Transverse colon (tissue), 4 donors: ENCODE measurements at regions not wholly inside any gene's neighbourhood (a gene's known extent, or its start where the extent isn't known, plus 50 kb on each side); places are given as distances from the start of the nearest gene placed in this dataset.
A peak's percentile ranks its signal among the peaks of the same experiment; 100 is the strongest.

Experiments used
- DNase-seq: peaks from one replicate; pipeline ENCODE4 v3.0.0-alpha.2; 2019
- H3K27ac ChIP-seq, 4 donors: fragments of 200-600 bp; sonication (generic); 2 replicates each; pipeline ENCODE4 v1.5.1; 2016 to 2018; ENCODE audit warnings: inconsistent platforms in 4 of 4
- H3K27me3 ChIP-seq: fragments of 200-600 bp; sonication (generic); 2 replicates; pipeline ENCODE4 v1.5.1; 2017; ENCODE audit warnings: inconsistent platforms
- H3K36me3 ChIP-seq, 4 donors: fragments of 200-600 bp; sonication (generic); 2 replicates each; pipeline ENCODE4 v1.5.1; 2017 to 2019; ENCODE audit warnings: inconsistent platforms in 4 of 4
- H3K4me1 ChIP-seq, 4 donors: fragments of 200-600 bp; sonication (generic); 2 replicates each; pipeline ENCODE4 v1.5.1; 2017 to 2020; ENCODE audit warnings: inconsistent platforms in 4 of 4
- H3K4me3 ChIP-seq, 4 donors: fragments of 200-600 bp; sonication (generic); 1 replicate in 1 of 4; 2 replicates in 3 of 4; pipeline versions ENCODE4 v1.5.1 to v1.6.1; 2017 to 2019; ENCODE audit warnings: inconsistent platforms in 4 of 4
- H3K9me3 ChIP-seq, 2 donors: fragments of 200-600 bp; sonication (generic); 2 replicates each; pipeline ENCODE4 v1.5.1; 2017 to 2019; ENCODE audit warnings: inconsistent platforms in 2 of 2
- CTCF ChIP-seq, 5 experiments: fragments of 200-600 bp in 3 of 5; fragments of 450-650 bp in 2 of 5; sonication (generic) in 3 of 5; IDR thresholded peaks; 1 replicate in 2 of 5; 2 replicates in 3 of 5; pipeline ENCODE4 v1.5.1; 2016 to 2017; ENCODE audit warnings: antibody characterized with exemption in 5 of 5, inconsistent platforms in 3 of 5, mild to moderate bottlenecking in 2 of 5, moderate library complexity in 1 of 5
- EP300 ChIP-seq: sonication (generic); formaldehyde crosslinking; IDR thresholded peaks from one replicate; pipeline ENCODE4 v1.6.1; 2017; ENCODE audit warnings: antibody characterized with exemption, low read depth
- POLR2A ChIP-seq: fragments of 450-650 bp; IDR thresholded peaks from one replicate; pipeline ENCODE4 v1.6.1; 2016; ENCODE audit warnings: antibody characterized with exemption, mild to moderate bottlenecking, moderate library complexity
- POLR2AphosphoS5 ChIP-seq, 3 donors: sonication (generic); formaldehyde crosslinking; IDR thresholded peaks; one replicate each; pipeline ENCODE4 v1.6.1; 2016; ENCODE audit warnings: antibody characterized with exemption in 3 of 3
- WGBS, 2 donors: methylation state at CpG; one replicate each; pipeline ENCODE4 v1.1.5; 2018; ENCODE audit warnings: low coverage in 1 of 2; 5-methylcytosine and 5-hydroxymethylcytosine counted together
- in situ Hi-C, 4 donors: fragments of 200-750 bp; cut with MboI; loops; one replicate each; pipeline versions ENCODE4 v1.15.0 to v1.15.1; 2017; ENCODE audit warnings: low sequenced_read_pairs in 3 of 4, low pct_ligation_motif_present in 1 of 4, low pct_unique_long_range_greater_than_20kb in 1 of 4
- intact Hi-C: fragments of 100-400 bp; cut with DNase I; formaldehyde crosslinking; loops from one replicate; pipeline ENCODE4 v1.15.1; 2023; ENCODE audit warnings: low total_unique reads

- peaks cover 0 to 7% (median 0%) of the 10 kb centered on the region in 4 donors for H3K4me1 ChIP-seq
- no peaks in the 10 kb centered on the region for H3K9me3 ChIP-seq
- no peaks in the 10 kb centered on the region for H3K36me3 ChIP-seq
- in situ Hi-C loops = loop anchor here in 2 of 4 donors (5.0 to 25.0 kb wide), 3 partner anchors 928 to 1143 kb away; partner anchors contain the start of genes MECR (in 1 of the 2) and PTPRU (in 1 of the 2)
- DNase-seq = peak; percentile 41
- no peak overlapping the region for H3K27ac ChIP-seq
- peaks cover 20% of the 10 kb centered on the region for H3K27me3 ChIP-seq
- TF ChIP-seq EP300 = no peak
- peak; percentile 73 to 89 (median 82) for TF ChIP-seq CTCF (IDR thresholded peaks at IDR 0.05)
- H3K4me3 ChIP-seq = no peak overlapping the region
- WGBS, 2 donors = 56% methylated on average over 12 of the region's 13 CpGs; no CpG with 5 or more reads in 1 of the 2 donors
- intact Hi-C loops = loop anchor here (2.0 to 5.0 kb wide), 2 partner anchors 327 to 1143 kb away; partner anchors contain the start of gene PTPRU
Observed at GRCh38 chr1:30379684-30380624, 343.4 kb downstream of the MATN1 start.

- 54% methylated on average over 15 of the region's 18 CpGs; no CpG with 5 or more reads in 1 of the 2 donors for WGBS, 2 donors
Observed at GRCh38 chr1:30378991-30379581, 344.3 kb downstream of the MATN1 start.

GRCh38 chr1:30378003-30378596 is 345.3 kb downstream of the MATN1 start:
- no peaks in the 10 kb centered on the region for H3K36me3 ChIP-seq
- H3K27ac ChIP-seq = no peak overlapping the region
- intact Hi-C loops = no loop called here
- 68% methylated on average over 10 of the region's 10 CpGs; no CpG with 5 or more reads in 1 of the 2 donors for WGBS, 2 donors
- H3K27me3 ChIP-seq = peaks cover 24% of the 10 kb centered on the region
- H3K4me1 ChIP-seq = peaks cover 0 to 7% (median 0%) of the 10 kb centered on the region in 4 donors
- in situ Hi-C loops = loop anchor here in 1 of 4 donors (5.0 to 25.0 kb wide), 2 partner anchors 926 to 1141 kb away; partner anchors contain the start of genes MECR and PTPRU
- DNase-seq = no peak
- no peak overlapping the region for H3K4me3 ChIP-seq
- TF ChIP-seq POLR2A = no peak
- TF ChIP-seq CTCF (IDR thresholded peaks at IDR 0.05) = no peak
- TF ChIP-seq EP300 = no peak
- no peak for TF ChIP-seq POLR2AphosphoS5 (IDR thresholded peaks at IDR 0.05)
- no peaks in the 10 kb centered on the region for H3K9me3 ChIP-seq

More at GRCh38 chr1:30378991-30379581, 344.3 kb downstream of the MATN1 start:
- TF ChIP-seq POLR2A (no peak), POLR2AphosphoS5 (IDR thresholded peaks at IDR 0.05) (no peak), EP300 (no peak), CTCF (IDR thresholded peaks at IDR 0.05) (no peak)
- in situ Hi-C loops = loop anchor here in 1 of 4 donors (5.0 to 25.0 kb wide), 2 partner anchors 927 to 1142 kb away; partner anchors contain the start of genes MECR and PTPRU
- Histone ChIP-seq H3K4me3 (no peak overlapping the region), H3K36me3 (no peaks in the 10 kb centered on the region), H3K9me3 (no peaks in the 10 kb centered on the region), H3K27me3 (peaks cover 20% of the 10 kb centered on the region), H3K27ac (no peak overlapping the region), H3K4me1 (peaks cover 0 to 7% (median 0%) of the 10 kb centered on the region in 4 donors)
- no peak for DNase-seq
- intact Hi-C loops = no loop called here
